Progenitor cell of endocrine pancreas (in vitro differentiated cells): ENCODE measurements at regions not wholly inside any gene's neighbourhood (a gene's known extent, or its start where the extent isn't known, plus 50 kb on each side); places are given as distances from the start of the nearest gene placed in this dataset.

ENCODE experiments used
- DNase-seq: peaks from one replicate; pipeline ENCODE4 v3.0.0; 2021; ENCODE audit warnings: low spot score; ENCODE audit not compliant: unreplicated experiment
- H3K27ac Mint-ChIP-seq: 2 replicates; pipeline ENCODE4 v1.8.0; 2021; ENCODE audit warnings: mild to moderate bottlenecking, moderate library complexity, mixed read lengths
- H3K27me3 Mint-ChIP-seq: 2 replicates; pipeline ENCODE4 v1.8.0; 2021; ENCODE audit warnings: mixed read lengths
- H3K36me3 Mint-ChIP-seq: 2 replicates; pipeline ENCODE4 v1.8.0; 2022; ENCODE audit warnings: mixed read lengths; ENCODE audit not compliant: insufficient read depth
- H3K4me1 Mint-ChIP-seq: 2 replicates; pipeline ENCODE4 v1.8.0; 2021; ENCODE audit warnings: low read depth, mixed read lengths
- H3K4me3 Mint-ChIP-seq: 2 replicates; pipeline ENCODE4 v1.8.0; 2021; ENCODE audit warnings: low read depth, mild to moderate bottlenecking, moderate library complexity, mixed read lengths
- H3K9me3 Mint-ChIP-seq: 2 replicates; pipeline ENCODE4 v1.8.0; 2021; ENCODE audit warnings: low read depth, mixed read lengths
- CTCF ChIP-seq: fragments of 200-600 bp; sonication (generic); IDR thresholded peaks from one replicate; pipeline ENCODE4 v1.5.0; 2021; ENCODE audit warnings: antibody characterized with exemption, mild to moderate bottlenecking; ENCODE audit not compliant: unreplicated experiment

DNA sequence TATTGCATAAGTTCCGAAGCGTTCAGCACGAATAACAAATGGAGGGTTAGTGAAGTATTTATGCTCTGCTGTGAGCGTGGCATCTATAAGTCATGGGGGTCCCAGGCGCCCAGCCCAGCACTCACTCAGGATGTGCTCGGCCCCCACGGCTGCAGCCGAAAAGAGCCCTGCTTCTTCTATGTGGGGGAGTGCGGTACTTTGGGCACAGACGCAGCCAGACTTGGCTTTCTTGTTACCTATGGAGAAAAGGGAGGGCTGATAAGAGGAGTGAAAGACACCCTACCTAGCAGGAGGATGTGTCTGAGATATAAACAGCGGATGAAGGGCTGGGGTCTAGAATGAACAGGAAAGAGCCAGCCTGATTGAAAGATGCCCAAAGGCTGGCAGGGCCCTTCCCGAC, 51.4 kb downstream of the MRPL36 start:
- DNase-seq, result no peak
- Mint-ChIP-seq H3K4me1 (no peaks in the 10 kb centered on the region), H3K4me3 (no peak overlapping the region), H3K36me3 (no peaks in the 10 kb centered on the region), H3K27me3 (peaks cover 14% of the 10 kb centered on the region), H3K9me3 (no peaks in the 10 kb centered on the region), H3K27ac (no peak overlapping the region)
- no peak for TF ChIP-seq CTCF

- H3K27me3 Mint-ChIP-seq, result peaks cover 14% of the 10 kb centered on the region
- no peak for TF ChIP-seq CTCF
- H3K36me3 Mint-ChIP-seq, result no peaks in the 10 kb centered on the region
- no peak for DNase-seq
- H3K4me1 Mint-ChIP-seq, result no peaks in the 10 kb centered on the region
- H3K27ac Mint-ChIP-seq, result no peak overlapping the region
- H3K4me3 Mint-ChIP-seq, result no peak overlapping the region
- H3K9me3 Mint-ChIP-seq, result no peaks in the 10 kb centered on the region
Measured at GRCh38 chr5:1747803-1748085, 51.9 kb downstream of the MRPL36 start.

- no peak overlapping the region for H3K4me3 Mint-ChIP-seq
- no peaks in the 10 kb centered on the region for H3K4me1 Mint-ChIP-seq
- no peak for TF ChIP-seq CTCF
- no peak for DNase-seq
- H3K9me3 Mint-ChIP-seq, result peaks cover 2% of the 10 kb centered on the region
- H3K27ac Mint-ChIP-seq, result no peak overlapping the region
- no peaks in the 10 kb centered on the region for H3K36me3 Mint-ChIP-seq
- H3K27me3 Mint-ChIP-seq, result peaks cover 15% of the 10 kb centered on the region
Measured at GRCh38 chr5:1747079-1747802, 52.4 kb downstream of the MRPL36 start.

DNA sequence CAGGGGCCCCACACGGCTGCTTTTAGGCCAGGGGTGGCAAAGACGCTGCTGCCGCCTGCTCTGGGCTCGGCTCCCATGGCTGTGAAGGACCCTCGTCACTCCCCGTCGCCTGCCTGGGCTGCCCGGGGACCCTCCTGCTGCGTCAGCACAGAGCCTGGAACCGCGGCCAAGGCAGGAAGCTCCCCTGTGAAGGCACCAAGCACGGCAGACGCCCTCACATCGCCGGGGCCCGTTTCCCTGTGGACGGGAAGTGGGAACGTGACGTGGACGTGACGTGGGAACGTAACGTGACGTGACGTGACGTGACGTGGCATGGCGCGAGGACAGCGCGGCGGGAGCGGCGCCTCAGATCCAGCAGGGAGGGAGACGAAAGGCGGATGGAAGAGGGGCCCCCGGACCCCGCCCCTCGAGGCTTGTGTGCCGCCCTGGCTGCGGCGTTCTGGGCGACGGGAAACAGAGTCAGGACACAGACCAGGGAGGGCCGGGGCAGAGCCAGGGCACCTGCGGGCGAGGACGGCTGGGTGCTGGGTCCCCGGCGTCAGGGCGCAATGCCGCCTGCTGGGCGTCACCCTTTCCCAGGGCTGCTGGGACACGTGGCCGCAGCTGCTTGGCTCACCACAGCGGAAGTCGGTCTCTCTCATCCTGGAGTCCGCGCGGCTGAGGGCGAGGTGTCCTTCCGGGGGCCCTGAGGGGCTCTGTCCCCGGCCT, 53.1 kb downstream of the MRPL36 start:
- Mint-ChIP-seq H3K36me3 (no peaks in the 10 kb centered on the region), H3K4me1 (no peaks in the 10 kb centered on the region), H3K27ac (no peak overlapping the region), H3K9me3 (peaks cover 6% of the 10 kb centered on the region), H3K4me3 (no peak overlapping the region), H3K27me3 (peaks cover 17% of the 10 kb centered on the region)
- no peak for TF ChIP-seq CTCF
- no peak for DNase-seq

DNA sequence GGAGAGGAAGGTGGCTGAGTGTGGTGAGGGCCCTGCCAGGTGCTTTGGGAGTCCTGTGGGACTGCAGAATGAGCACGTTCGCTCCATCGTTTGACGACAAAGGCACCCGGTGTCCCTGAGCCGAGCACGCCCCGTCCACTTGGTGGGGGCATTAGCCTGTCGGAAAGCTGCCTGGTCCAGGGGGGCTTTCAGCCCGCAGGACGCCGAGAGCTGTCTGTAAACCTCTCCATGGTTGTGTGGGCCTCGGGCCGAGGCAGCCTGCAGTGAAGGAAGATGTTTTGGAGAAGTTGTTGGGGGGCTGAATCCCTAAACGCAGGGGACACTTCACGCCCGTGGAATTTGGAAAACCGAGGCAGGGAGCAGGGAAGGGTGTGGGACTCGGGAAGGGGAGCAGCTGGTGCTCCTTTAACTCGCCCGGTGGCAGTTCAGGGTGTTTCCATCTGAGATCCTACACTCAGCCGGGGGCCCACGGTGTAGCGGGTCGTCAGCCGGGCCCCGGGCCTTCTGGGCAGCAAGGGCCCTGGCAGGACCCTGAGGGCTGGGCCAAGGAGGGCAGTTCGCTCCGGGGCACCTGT, 53.8 kb downstream of the MRPL36 start:
- Mint-ChIP-seq H3K9me3 (peaks cover 10% of the 10 kb centered on the region), H3K27ac (no peak overlapping the region), H3K4me3 (no peak overlapping the region), H3K4me1 (no peaks in the 10 kb centered on the region), H3K27me3 (peaks cover 17% of the 10 kb centered on the region), H3K36me3 (no peaks in the 10 kb centered on the region)
- no peak for DNase-seq
- TF ChIP-seq CTCF, result no peak
